Neutrophil (primary cell): ENCODE measurements at regions not wholly inside any gene's neighbourhood (a gene's known extent, or its start where the extent isn't known, plus 50 kb on each side); places are given as distances from the start of the nearest gene placed in this dataset.

Experiments used
- H3K27ac ChIP-seq: fragments of 200-600 bp; sonication (generic); 2 replicates; pipeline ENCODE4 v1.5.1; 2016; ENCODE audit warnings: mild to moderate bottlenecking, moderate library complexity
- H3K27me3 ChIP-seq: fragments of 200-600 bp; sonication (generic); 2 replicates; pipeline ENCODE4 v1.6.0; 2016; ENCODE audit warnings: mild to moderate bottlenecking
- H3K36me3 ChIP-seq: fragments of 200-600 bp; sonication (generic); 2 replicates; pipeline ENCODE4 v1.5.1; 2017
- H3K4me1 ChIP-seq, 2 experiments: fragments of 200-600 bp in 1 of 2; sonication (generic) in 1 of 2; 1 replicate in 1 of 2; 2 replicates in 1 of 2; pipeline versions ENCODE4 v1.5.1 to v1.6.1; 2013 to 2016; ENCODE audit warnings: low read depth in 1 of 2, low read length in 1 of 2, mild to moderate bottlenecking in 1 of 2, moderate library complexity in 1 of 2; ENCODE audit not compliant: control insufficient read depth in 1 of 2, insufficient read depth in 1 of 2
- H3K4me3 ChIP-seq, 2 experiments: fragments of 200-600 bp in 1 of 2; sonication (generic) in 1 of 2; 1 replicate in 1 of 2; 2 replicates in 1 of 2; pipeline ENCODE4 v1.5.1; 2013 to 2016; ENCODE audit warnings: low read depth in 1 of 2, low read length in 1 of 2, mild to moderate bottlenecking in 1 of 2, moderate library complexity in 1 of 2
- H3K9me3 ChIP-seq: fragments of 200-600 bp; sonication (generic); 2 replicates; pipeline ENCODE4 v1.5.1; 2016
- CTCF ChIP-seq: fragments of 200-600 bp; sonication (generic); IDR thresholded peaks from 2 replicates; pipeline ENCODE4 v1.5.1; 2016; ENCODE audit warnings: antibody characterized with exemption

DNA sequence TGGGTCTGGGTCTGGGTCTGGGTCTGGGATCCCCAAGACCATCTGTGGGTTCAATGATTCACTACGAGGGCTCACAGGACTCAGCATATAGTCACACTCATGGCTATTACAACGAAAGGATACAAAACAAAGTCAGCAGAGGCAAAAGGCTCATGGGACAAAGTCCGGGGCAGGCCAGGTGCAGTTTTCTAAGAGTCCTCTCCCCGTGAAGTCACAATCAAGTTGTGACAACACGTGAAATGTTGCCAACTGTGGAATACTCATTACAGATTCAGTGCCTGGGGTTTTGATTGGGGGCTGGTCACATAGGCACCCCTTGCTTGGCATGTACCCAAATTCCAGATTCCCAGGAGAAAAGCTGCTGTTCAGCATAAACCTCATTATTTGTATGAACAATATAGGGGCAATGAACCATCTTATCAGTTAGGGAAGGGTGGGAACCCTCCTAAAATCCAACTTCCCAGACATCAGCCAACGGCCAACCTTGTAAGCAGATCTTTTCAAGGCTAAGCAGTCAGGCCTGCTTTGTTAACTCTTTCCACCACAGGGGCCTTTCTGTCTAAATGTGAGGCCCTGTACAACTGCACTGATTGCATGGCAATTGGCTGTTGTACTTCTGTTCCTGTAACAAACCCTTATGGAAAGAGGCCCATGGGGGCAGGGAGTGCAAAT lies 58.2 kb upstream of the DIPK2B start:
- no peak overlapping the region for H3K4me3 ChIP-seq
- no peaks in the 10 kb centered on the region for H3K4me1 ChIP-seq
- no peaks in the 10 kb centered on the region for H3K27me3 ChIP-seq
- no peak for TF ChIP-seq CTCF
- no peaks in the 10 kb centered on the region for H3K9me3 ChIP-seq
- H3K36me3 ChIP-seq, result no peaks in the 10 kb centered on the region
- H3K27ac ChIP-seq, result no peak overlapping the region
